ENCODE measurements at regions not wholly inside any gene's neighbourhood (a gene's known extent, or its start where the extent isn't known, plus 50 kb on each side); places are given as distances from the start of the nearest gene placed in this dataset.

GRCh38 chr2:36140391-36140790 lies 215.2 kb upstream of the CRIM1 start:
- no peak for DNase-seq

GRCh38 chr2:36137612-36138011 lies 218.0 kb upstream of the CRIM1 start:
- H3K27me3 Mint-ChIP-seq (ENCODE audit: low read depth, poor library complexity), result peaks cover under 1% of the 10 kb centered on the region
- DNase-seq, result no peak
- no peak overlapping the region for H3K4me3 Mint-ChIP-seq
- H3K9me3 Mint-ChIP-seq, result no peaks in the 10 kb centered on the region
- peaks cover 6% of the 10 kb centered on the region for H3K4me1 Mint-ChIP-seq
- H3K36me3 Mint-ChIP-seq (ENCODE audit: low read depth), result no peaks in the 10 kb centered on the region
- H3K27ac Mint-ChIP-seq, result no peak overlapping the region
- no peak for TF ChIP-seq CTCF (IDR thresholded peaks at IDR 0.05)

More at GRCh38 chr2:36140391-36140790, 215.2 kb upstream of the CRIM1 start:
- Mint-ChIP-seq H3K27ac (no peak overlapping the region), H3K4me1 (peaks cover 6% of the 10 kb centered on the region), H3K27me3 (ENCODE audit: low read depth, poor library complexity) (no peaks in the 10 kb centered on the region), H3K4me3 (no peak overlapping the region), H3K36me3 (ENCODE audit: low read depth) (no peaks in the 10 kb centered on the region), H3K9me3 (no peaks in the 10 kb centered on the region)
- no peak for TF ChIP-seq CTCF (IDR thresholded peaks at IDR 0.05)

GRCh38 chr2:36134281-36134680 lies 221.3 kb upstream of the CRIM1 start:
- Mint-ChIP-seq H3K4me3 (no peak overlapping the region), H3K27me3 (ENCODE audit: low read depth, poor library complexity) (peaks cover 3% of the 10 kb centered on the region), H3K36me3 (ENCODE audit: low read depth) (no peaks in the 10 kb centered on the region), H3K9me3 (no peaks in the 10 kb centered on the region), H3K27ac (no peak overlapping the region), H3K4me1 (peaks cover 15% of the 10 kb centered on the region)
- DNase-seq, result no peak
- no peak for TF ChIP-seq CTCF (IDR thresholded peaks at IDR 0.05)

GRCh38 chr2:36128359-36128758 lies 227.2 kb upstream of the CRIM1 start:
- no peak for DNase-seq
- Mint-ChIP-seq H3K36me3 (ENCODE audit: low read depth) (no peaks in the 10 kb centered on the region), H3K4me3 (no peak overlapping the region), H3K27me3 (ENCODE audit: low read depth, poor library complexity) (peaks cover 8% of the 10 kb centered on the region), H3K4me1 (peaks cover 29% of the 10 kb centered on the region), H3K27ac (no peak overlapping the region), H3K9me3 (no peaks in the 10 kb centered on the region)
- TF ChIP-seq CTCF (IDR thresholded peaks at IDR 0.05), result no peak

- H3K4me1 Mint-ChIP-seq, result peaks cover 19% of the 10 kb centered on the region
- H3K36me3 Mint-ChIP-seq (ENCODE audit: low read depth), result no peaks in the 10 kb centered on the region
- peaks cover 5% of the 10 kb centered on the region for H3K27me3 Mint-ChIP-seq (ENCODE audit: low read depth, poor library complexity)
- H3K27ac Mint-ChIP-seq, result peak overlapping the region; percentile 96
- DNase-seq, result peak; percentile 36
- no peak for TF ChIP-seq CTCF (IDR thresholded peaks at IDR 0.05)
- H3K9me3 Mint-ChIP-seq, result peaks cover 12% of the 10 kb centered on the region
- H3K4me3 Mint-ChIP-seq, result no peak overlapping the region
These were observed 229.9 kb upstream of the CRIM1 start for GRCh38 chr2:36125702-36126101.

GRCh38 chr2:36123995-36124394 lies 231.6 kb upstream of the CRIM1 start:
- TF ChIP-seq CTCF (IDR thresholded peaks at IDR 0.05), result no peak
- Mint-ChIP-seq H3K27ac (no peak overlapping the region), H3K27me3 (ENCODE audit: low read depth, poor library complexity) (peaks cover 5% of the 10 kb centered on the region), H3K4me3 (no peak overlapping the region), H3K36me3 (ENCODE audit: low read depth) (no peaks in the 10 kb centered on the region), H3K9me3 (peaks cover 28% of the 10 kb centered on the region), H3K4me1 (peaks cover 19% of the 10 kb centered on the region)
- no peak for DNase-seq

Data from nephron progenitor cell (in vitro differentiated cells).